ENCODE measurements at regions not wholly inside any gene's neighbourhood (a gene's known extent, or its start where the extent isn't known, plus 50 kb on each side); places are given as distances from the start of the nearest gene placed in this dataset.

DNA sequence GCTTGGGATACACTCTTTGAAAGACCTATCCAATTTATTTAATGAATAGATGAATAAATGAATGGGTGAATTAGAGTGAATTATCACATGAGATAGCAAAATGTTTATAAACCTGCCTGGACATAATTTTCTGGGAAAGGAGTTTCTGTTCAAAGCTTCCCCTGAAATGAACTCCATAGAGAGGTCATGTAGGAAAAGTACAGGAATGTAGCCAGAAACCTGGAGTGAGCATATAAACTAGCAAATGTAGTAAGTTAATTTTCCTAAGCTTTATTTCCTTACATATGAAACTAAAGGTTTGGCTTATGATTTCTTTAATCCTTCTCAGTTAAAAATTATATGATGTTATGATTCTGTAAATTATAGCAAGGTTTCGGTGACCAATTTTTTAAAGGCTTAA is 380.3 kb upstream of the RSPO3 start:
- DNase-seq (ENCODE audit: low read depth in 2 of 3, low spot score in 1 of 3), result no peak

DNA sequence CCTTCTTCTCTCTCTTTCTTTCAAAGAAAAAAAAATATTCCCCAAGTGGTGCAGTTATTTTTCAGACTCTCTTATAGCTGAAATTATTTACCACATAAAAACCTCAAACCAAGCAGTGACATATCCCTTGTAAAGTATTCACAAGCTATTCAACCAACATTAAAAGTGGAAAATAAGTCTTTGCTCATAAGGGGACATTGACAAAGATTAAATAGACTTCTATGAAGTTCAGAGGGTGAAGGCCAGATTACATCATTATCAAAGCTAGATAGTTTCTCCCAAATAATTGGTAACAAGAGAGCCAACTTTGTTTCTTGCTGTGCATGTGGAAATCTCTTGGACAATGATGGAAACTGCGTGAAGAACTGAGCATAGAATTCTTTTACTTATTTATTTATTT is 379.8 kb upstream of the RSPO3 start:
- DNase-seq (ENCODE audit: low read depth in 2 of 3, low spot score in 1 of 3), result no peak

DNA sequence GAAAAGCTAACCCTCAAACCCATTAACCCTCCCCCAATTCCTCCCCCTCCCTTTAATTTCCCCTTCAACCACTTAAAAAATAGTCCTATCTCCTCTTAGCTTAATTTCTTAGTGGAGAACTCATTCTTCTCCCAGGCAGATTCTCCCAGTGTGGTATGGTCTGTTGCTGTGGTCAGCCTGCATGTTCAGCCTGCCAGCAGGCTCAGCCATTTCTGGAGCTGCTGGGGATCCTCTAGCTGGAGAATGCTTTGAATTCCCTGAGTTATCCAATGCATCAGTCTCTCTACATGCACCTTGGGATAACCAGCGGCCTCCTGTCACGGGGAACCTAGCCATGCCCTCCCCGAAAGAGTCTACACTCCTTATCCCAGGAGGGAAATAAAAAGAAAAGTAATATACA is 375.4 kb upstream of the RSPO3 start:
- no peak for DNase-seq (ENCODE audit: low read depth in 2 of 3, low spot score in 1 of 3)

DNA sequence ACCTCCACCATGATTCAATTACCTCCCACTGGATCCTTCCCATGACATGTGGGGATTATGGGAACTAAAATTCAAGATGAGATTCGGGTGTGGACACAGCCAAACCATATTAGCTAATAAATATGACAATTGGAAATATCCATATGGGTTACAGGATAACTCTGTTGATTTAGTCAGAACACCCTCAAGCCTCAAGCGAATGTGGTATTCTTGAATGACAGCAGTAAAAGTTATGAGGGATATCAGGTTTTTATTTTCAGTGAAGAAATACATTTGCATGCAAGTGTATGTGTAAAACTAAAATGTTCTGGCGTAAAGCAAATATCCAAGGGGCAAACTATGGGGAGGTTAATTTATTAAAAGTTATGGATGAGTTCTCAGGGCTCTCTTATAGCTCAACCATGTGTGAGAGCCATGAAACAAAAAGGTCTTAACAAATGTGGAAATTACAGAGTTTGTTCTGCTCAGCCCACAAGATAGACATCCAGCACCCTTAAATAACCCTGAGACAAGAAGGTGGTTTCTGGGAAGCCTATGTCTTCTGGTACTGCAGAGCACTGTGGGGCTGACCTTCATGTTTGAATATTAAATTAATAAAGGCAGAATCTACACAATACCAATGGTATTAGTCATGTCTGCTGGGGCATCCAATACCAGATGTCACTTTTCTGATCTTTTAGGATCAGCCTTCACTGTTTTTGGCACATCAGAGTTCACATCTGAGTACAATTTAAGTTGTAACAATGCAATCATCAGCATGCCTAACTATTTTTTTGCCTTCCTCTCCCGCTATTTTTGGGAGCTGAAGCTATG is 370.5 kb upstream of the RSPO3 start:
- no peak for DNase-seq (ENCODE audit: low read depth in 2 of 3, low spot score in 1 of 3)

DNA sequence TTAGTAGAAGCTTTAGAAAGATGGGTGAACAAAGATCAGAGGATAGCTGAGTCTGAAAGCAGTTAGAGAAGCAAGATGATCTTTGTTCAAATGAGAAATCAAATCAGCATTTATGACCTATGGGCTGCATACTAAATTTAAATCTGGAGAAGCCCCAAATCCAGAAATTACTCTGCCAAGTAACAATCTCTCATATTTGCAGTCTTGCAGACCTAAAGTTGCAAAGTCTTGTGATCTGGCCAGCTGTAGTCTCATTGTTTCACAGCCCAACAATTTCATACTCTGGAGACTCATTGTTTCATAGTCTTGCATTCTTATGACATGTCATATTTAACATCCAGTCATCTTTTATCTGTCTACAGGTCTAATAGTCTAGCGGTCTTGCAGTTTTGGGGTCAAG is 364.9 kb upstream of the RSPO3 start:
- DNase-seq (ENCODE audit: low read depth in 2 of 3, low spot score in 1 of 3), result no peak

DNA sequence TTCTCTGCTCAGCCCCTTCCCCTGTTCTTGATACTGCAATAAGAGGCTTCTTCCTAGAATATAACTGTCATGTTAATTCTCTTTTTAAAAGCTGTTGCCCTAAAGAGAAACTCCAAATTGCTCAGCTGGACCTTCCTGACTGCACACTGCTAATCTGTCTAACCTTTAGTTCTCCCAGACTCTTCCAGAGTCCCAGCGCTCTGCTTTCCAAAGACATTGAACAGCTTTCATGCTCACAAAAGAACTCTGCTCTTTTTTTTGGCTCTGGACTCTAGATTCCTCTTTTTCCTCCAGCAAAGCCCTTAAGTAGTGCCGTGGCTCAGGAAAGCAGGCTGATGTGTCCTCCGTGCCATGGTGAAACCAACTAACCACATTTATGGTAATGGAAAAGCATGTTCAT is 356.6 kb upstream of the RSPO3 start:
- no peak for DNase-seq (ENCODE audit: low read depth in 2 of 3, low spot score in 1 of 3)

DNA sequence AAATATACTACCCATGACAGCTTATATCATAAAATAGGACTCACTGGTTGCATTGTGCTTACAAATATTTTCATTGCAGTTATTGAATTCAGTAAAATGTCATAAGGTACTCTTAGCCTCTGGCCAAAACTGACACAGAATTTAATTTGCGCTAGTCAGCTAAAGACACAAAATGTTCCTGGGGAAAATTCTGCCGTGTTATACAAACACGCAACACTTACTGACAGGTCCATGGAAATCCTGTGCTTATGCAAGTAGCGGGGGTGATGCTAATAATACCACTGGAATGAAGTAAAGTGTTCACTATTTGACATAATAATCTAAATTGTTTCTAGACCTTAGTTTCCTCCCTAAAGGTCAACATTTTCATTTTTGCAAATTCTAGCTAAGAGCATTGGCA is 354.4 kb upstream of the RSPO3 start:
- DNase-seq (ENCODE audit: low read depth in 2 of 3, low spot score in 1 of 3), result no peak

DNA sequence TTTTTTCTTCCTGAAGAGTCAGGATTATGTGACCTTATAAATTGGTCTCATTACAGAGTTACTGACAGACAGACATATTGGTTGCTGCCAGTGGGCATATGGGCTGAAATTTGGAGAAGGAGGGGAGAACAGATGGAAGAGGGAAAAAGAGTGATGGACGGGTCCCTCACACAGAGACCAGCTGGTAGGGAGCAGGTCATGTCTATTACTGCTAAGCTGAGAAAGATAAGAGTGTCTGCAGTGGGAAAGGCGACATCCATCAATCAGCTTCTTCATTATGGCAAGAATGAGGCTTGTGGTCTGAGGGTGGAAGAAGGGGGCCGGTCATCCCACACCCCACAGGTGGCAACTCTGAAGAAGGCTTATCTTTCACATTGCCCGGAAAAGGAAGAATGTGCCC is 353.8 kb upstream of the RSPO3 start:
- DNase-seq (ENCODE audit: low read depth in 2 of 3, low spot score in 1 of 3), result no peak

DNA sequence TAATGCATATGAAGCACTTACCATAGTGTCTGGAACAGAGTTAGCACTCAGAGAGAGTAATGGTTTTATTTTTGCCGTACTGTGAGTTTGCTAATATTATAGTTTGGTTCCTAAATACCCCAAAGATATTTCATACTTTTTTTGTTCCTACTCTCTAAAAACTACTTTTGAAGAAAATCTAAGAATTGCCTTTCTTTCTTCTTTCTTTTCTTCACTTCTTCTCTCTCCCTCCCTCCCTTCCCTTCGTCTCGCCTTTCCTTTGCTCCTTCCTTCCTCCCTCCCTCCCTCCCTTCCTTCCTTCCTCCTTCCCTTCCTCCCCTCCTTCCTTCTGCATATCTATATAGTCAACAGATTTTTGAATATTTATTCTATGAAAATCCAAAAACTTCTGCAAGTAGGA is 351.7 kb upstream of the RSPO3 start:
- DNase-seq (ENCODE audit: low read depth in 2 of 3, low spot score in 1 of 3), result no peak

DNA sequence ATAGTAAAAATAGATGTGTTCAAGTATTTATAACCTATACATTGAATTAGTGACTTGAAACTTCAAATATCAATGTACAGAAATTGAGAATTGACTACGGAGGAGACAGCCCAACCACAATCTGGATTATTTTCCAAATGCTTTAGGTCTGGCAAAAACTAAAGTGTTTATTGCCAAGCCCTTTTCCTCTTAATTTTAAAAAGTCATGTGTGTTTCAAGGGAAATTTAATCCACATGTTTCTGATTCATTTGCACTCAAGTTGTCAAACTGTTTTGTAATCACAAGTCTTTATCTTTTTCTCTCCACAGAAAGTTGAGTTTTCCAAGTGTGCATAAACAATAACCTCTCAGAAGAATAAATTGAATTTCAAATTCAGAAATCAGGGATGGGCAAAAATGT is 350.8 kb upstream of the RSPO3 start:
- DNase-seq (ENCODE audit: low read depth in 2 of 3, low spot score in 1 of 3), result no peak

DNA sequence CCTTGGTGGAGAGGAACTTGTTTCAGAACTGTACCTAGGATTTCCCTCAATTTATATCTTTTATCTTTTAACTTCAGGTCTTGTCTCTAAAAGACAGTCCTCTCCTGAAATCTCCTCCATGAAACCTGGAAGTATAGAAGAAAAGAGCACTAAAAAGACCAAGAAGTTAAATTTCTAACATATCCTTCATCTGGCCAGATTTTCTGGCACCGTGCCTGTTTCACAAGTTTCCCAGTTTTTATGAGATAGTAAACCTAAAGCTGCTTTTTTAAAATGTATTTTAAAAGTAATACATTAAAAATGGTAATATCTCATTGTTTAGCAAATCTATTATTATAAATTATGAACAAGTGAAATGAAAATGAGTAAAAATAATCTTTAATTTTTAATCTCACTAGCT is 348.3 kb upstream of the RSPO3 start:
- DNase-seq (ENCODE audit: low read depth in 2 of 3, low spot score in 1 of 3), result no peak

DNA sequence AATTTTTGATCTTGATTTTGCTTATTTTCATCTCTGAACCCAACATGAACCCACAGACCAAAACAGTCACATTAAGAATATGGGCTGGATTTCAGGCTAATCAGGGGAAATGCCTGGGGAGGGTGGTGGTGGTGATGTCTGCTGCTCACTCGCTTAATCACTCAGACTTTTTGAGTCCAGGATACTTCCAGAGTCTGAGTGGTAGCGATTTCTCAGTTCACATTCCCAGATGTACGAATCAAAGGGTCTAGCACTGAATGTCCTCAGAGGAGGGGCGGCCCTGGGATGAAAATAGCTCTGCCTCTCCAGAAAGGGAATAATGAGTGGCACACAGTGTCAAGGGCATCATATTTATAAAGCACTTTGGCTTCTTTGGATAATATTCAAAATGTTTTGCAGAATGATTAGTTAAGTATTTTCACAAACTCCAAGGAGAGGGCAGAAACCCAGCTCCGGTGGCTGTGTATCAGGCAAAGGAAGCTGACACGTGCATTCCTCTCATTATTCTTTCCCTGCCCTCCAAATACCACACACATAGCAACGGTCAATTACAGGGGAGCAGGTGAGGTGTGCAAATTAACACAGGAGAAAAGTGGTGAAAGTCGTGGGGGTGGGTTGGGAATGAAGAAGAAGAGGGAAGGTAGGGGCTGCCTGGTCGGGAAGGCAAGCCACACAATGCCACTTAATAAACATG is 345.2 kb upstream of the RSPO3 start:
- DNase-seq (ENCODE audit: low read depth in 2 of 3, low spot score in 1 of 3), result no peak

DNA sequence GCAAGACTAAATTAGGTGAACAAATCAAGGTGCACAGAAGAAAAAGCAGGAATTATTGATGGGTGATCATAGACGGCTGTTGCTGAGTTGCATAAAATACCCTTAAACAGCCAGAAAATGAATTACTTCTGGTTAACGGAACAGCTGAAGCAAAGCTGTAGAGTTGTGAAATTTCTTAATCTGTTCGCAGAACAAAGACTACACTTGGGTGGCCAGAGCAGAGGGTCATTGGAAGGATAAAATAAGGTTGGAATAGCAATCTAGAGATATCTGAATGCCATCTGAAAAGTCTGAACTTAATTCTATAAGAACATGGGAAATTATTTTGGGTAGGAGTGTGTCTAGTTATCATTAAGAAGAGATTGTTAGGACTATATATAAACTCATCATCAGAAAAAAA is 339.1 kb upstream of the RSPO3 start:
- no peak for DNase-seq (ENCODE audit: low read depth in 2 of 3, low spot score in 1 of 3)

DNA sequence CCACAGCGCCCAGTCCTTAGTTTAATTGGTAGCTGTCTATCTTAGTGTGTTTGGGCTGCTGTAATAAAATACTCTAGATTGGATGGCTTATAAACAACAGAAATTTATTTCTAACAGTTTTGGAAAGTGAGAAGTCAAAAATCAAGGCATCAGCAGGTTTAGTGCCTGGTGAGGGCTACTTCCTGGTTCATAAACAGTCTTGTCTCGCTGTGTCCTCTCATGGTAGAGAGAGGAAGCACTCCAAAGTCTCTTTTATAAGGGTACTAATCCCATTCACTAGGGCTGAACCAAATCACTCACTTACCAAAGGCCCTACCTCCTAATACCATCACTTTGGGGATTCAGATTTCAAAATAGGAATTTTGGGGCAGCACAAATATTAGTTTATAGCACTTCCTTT is 336.9 kb upstream of the RSPO3 start:
- DNase-seq (ENCODE audit: low read depth in 2 of 3, low spot score in 1 of 3), result no peak

DNA sequence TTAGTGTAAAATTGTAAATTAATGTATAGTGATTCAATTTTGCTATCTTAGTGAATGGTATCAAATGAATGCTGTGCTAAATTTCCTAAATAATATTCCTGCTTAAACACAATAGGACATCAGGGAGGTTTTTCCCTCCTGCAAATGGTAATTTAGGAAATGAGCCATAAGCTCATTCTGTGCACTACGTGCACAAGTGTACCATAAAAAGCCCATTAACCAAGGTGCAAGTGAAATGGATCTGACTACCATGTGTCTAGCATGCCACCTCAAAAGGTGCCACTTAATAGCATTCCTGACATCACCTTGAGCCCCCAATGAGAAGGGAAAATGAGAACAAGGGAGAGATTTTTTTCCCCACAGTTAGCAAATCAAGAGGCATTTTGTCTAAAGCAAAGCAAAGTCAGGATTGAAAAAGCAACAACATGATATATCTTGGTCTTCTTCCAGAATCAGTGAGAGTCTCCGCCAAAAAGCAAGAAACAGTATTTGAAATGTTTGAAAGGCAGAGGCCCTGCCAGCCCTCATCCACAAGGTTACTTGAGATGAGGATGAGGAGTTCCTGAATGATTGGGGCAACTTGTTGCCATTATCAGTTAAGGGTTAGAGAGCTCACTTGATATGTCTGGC is 334.2 kb upstream of the RSPO3 start:
- DNase-seq (ENCODE audit: low read depth in 2 of 3, low spot score in 1 of 3), result no peak

DNA sequence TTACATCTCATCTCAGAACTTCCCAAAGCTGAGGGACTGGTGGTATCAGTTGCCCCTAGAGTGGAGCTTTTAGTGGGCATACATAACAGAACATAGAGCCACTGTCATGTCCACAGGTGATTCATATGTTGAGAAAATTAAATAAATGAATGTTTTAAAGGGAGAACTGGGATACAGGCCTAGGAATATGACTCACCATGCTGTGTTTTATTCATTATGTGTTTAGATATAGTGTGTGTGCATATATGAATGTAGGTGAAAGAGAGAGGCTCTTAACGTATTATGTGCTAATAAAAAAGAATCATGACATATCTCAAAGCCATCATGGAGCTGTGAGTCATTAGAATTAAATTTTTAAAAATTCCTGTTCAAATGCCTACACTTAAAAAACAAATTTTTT is 332.2 kb upstream of the RSPO3 start:
- DNase-seq (ENCODE audit: low read depth in 2 of 3, low spot score in 1 of 3), result no peak

DNA sequence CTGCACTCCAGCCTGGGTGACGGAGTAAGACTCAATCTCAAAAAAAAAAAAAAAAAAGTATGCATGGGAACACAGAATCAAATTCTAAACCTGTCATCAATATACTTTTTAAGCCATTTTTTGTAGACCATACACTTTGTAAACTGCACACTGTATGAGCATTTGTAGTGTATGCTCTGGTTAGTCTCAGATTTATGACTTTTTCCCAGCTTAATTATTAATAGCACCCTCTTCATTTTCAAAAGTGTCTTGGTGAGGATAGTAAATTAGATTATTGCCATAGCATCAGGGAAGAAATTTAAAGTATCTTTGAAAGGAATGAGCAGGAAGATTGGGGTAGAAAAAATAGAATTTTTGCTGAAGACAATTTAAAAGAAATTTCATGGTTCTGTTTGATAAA is 330.8 kb upstream of the RSPO3 start:
- no peak for DNase-seq (ENCODE audit: low read depth in 2 of 3, low spot score in 1 of 3)

DNA sequence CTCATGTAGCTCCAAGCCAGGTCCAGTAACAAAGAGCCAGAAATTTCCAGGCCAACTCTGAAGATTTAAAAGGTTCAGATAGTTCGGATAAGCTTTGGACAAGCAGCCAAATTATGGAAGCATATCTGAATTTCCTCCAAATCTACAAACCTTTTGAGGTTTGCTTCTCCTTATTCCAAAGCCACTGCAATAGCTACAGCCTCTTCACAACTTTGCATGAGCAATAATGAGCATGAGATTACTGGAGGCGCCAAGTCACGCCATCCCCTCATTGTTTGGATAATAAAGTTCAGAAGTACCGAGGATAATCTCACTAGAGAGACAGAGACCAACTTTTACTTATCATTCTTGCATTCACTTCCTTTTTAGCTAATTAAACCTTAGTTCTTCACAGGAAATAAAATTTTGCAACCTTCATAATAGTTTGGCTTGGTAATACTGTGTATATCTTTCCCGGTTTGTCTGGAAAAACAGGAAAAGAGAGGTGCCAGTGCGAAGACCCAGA is 329.6 kb upstream of the RSPO3 start:
- no peak for DNase-seq (ENCODE audit: low read depth in 2 of 3, low spot score in 1 of 3)

DNA sequence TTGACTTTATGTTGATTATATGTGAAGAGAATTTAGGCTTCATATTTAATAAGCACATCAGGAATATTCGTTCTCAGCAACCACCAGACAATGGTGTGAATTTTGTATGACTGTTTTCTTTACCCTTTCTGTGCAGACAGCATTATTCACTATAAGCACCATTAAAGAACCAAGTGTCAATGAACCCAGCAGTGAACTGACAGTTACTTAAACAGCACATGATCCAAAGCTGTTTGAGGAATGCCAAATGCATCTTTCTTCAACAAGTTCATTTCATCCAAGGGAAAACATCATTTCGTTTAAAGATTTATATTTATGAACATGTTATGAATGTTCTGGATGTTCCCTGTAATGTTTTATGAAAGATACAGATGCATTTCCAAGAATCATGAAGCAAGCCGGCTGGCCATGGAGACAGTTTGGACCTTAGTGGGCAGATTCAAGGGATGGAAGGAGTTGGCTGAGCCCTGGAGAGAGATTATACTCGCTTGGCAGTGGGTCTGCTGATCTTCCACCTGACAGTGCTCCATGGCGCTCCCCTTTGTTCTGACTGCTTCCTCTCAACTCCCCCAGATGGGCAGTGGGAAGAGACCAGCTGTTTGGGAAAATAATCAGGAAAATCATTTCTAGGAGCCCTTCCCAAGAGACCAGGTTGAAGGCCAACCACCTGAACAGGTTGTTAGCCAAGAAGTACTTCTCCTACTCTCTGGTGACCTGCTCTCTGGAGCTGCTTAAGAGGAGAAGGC is 326.0 kb upstream of the RSPO3 start:
- DNase-seq (ENCODE audit: low read depth in 2 of 3, low spot score in 1 of 3), result no peak

DNA sequence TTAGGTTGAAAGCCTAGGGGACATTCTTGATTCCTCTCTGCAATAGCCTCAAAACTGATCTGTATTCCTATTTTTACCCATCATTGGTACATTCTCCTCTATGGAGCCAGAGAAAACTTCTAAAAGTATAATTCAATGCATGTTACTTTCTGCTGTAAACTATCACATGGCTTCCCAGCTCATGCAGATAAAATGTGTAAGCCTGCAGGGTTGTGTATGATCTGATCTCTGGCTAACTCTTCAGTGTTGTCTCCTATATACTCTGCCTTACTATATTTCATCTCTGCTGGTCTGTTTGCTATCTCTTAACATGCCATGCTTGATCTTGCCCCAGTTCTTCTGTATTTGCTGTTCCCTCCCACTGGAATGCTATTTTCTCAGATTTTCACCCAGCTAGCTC is 323.3 kb upstream of the RSPO3 start:
- no peak for DNase-seq (ENCODE audit: low read depth in 2 of 3, low spot score in 1 of 3)

DNA sequence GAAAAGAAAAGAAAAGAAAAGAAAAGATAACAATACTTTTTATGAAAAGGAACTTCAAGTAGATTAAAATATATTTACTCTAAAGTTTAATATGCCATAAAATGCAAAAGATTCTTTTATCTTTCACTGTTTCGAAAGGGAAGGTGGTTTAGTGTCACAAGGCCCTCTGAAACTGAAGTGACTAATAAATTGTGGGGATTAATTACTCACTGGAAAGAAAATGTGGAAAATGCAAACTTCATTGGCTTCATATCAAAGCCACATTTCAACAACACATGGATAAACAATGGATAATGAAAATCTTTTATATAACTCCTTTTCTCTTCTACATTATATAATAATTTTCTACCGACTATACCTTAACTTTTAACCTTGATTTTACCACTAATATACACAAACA is 320.5 kb upstream of the RSPO3 start:
- no peak for DNase-seq (ENCODE audit: low read depth in 2 of 3, low spot score in 1 of 3)

DNA sequence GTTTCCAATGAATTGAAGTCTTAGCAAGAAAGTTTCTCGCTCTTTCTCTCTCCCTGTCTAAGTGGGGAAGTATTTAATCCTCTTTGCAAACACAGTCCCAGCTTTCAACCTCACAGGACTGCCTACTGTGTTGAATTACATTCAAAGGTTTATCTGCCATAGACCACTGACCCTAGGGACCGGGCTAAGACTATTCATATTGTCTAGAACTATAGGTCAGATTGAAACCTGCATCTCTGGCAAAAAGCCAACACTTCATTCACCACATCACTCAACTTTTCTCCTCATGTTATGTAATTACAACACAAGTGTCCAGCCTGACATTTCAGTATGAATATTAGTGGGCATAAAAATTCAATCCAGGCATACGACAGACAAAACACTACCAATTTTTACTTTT is 314.7 kb upstream of the RSPO3 start:
- no peak for DNase-seq (ENCODE audit: low read depth in 2 of 3, low spot score in 1 of 3)

Measured in stimulated activated CD4-positive, alpha-beta T cell treated with anti-CD3 and anti-CD28 coated beads, Interleukin-12 subunit alpha, Interleukin-12 subunit beta, amount 100 ng/mL, for 48 hours (primary cell).